H9 (cell line): ENCODE measurements at regions not wholly inside any gene's neighbourhood (a gene's known extent, or its start where the extent isn't known, plus 50 kb on each side); places are given as distances from the start of the nearest gene placed in this dataset.

ENCODE experiments used
- DNase-seq: peaks from one replicate; pipeline ENCODE4 v3.0.0-alpha.2; 2017
- H2AFZ ChIP-seq: one replicate; pipeline ENCODE4 v1.6.1; 2013; ENCODE audit warnings: mild to moderate bottlenecking, low read length, control low read depth, moderate library complexity
- H2AK5ac ChIP-seq: 2 replicates; pipeline ENCODE4 v1.6.1; 2013; ENCODE audit warnings: low read length, control low read depth, mixed read lengths; ENCODE audit not compliant: insufficient read length
- H2BK120ac ChIP-seq: one replicate; pipeline ENCODE4 v1.6.1; 2013; ENCODE audit warnings: low read depth, mild to moderate bottlenecking, low read length, control low read depth, inconsistent platforms; ENCODE audit not compliant: poor library complexity, severe bottlenecking
- H2BK12ac ChIP-seq: 2 replicates; pipeline ENCODE4 v1.6.1; 2013; ENCODE audit warnings: low read length, control low read depth, mixed read lengths, low read depth; ENCODE audit not compliant: insufficient read length
- H2BK15ac ChIP-seq: 2 replicates; pipeline ENCODE4 v1.6.1; 2013; ENCODE audit warnings: low read depth, low read length, control low read depth
- H2BK20ac ChIP-seq: one replicate; pipeline ENCODE4 v1.6.1; 2013; ENCODE audit warnings: low read depth, mild to moderate bottlenecking, low read length, control low read depth, inconsistent platforms; ENCODE audit not compliant: poor library complexity, severe bottlenecking
- H2BK5ac ChIP-seq: 2 replicates; pipeline ENCODE4 v1.6.1; 2013; ENCODE audit warnings: low read length, control low read depth, mixed read lengths; ENCODE audit not compliant: insufficient read length
- H3K14ac ChIP-seq: 2 replicates; pipeline ENCODE4 v1.6.1; 2013; ENCODE audit warnings: low read length, control low read depth; ENCODE audit not compliant: insufficient read depth
- H3K18ac ChIP-seq: 2 replicates; pipeline ENCODE4 v1.6.1; 2013; ENCODE audit warnings: low read depth, mild to moderate bottlenecking, mixed read lengths, low read length, control low read depth; ENCODE audit not compliant: insufficient read length
- H3K23ac ChIP-seq: 2 replicates; pipeline ENCODE4 v1.6.1; 2013; ENCODE audit warnings: low read length, control low read depth, mixed read lengths, low read depth; ENCODE audit not compliant: insufficient read length
- H3K23me2 ChIP-seq: 2 replicates; pipeline ENCODE4 v1.6.1; 2013; ENCODE audit warnings: low read depth, mild to moderate bottlenecking, mixed read lengths, low read length, control low read depth; ENCODE audit not compliant: insufficient read length, poor library complexity, severe bottlenecking
- H3K27ac ChIP-seq: 2 replicates; pipeline ENCODE4 v1.5.1; 2013; ENCODE audit warnings: low read length, control low read depth, mixed read lengths, low read depth; ENCODE audit not compliant: insufficient read length
- H3K27me3 ChIP-seq: 2 replicates; pipeline ENCODE4 v1.6.1; 2013; ENCODE audit warnings: low read length, control low read depth, inconsistent platforms; ENCODE audit not compliant: insufficient read depth
- H3K4ac ChIP-seq: 2 replicates; pipeline ENCODE4 v1.6.1; 2013; ENCODE audit warnings: low read depth, mild to moderate bottlenecking, control low read depth, inconsistent platforms, low read length, moderate library complexity
- H3K4me1 ChIP-seq: 2 replicates; pipeline ENCODE4 v1.6.1; 2013; ENCODE audit warnings: low read length, control low read depth, inconsistent platforms; ENCODE audit not compliant: insufficient read depth
- H3K4me2 ChIP-seq: 2 replicates; pipeline ENCODE4 v1.6.1; 2013; ENCODE audit warnings: low read length, control low read depth, mixed read lengths; ENCODE audit not compliant: insufficient read length, insufficient read depth
- H3K56ac ChIP-seq: 2 replicates; pipeline ENCODE4 v1.6.1; 2013; ENCODE audit warnings: low read depth, mild to moderate bottlenecking, mixed read lengths, low read length, control low read depth; ENCODE audit not compliant: insufficient read length
- H3K79me1 ChIP-seq: 2 replicates; pipeline ENCODE4 v1.6.1; 2013; ENCODE audit warnings: low read depth, mild to moderate bottlenecking, moderate library complexity, low read length, control low read depth, inconsistent platforms; ENCODE audit not compliant: insufficient read depth, poor library complexity, severe bottlenecking
- H3K79me2 ChIP-seq: 2 replicates; pipeline ENCODE4 v1.6.1; 2013; ENCODE audit warnings: low read length, control low read depth, inconsistent platforms; ENCODE audit not compliant: insufficient read depth
- H3K9ac ChIP-seq: 2 replicates; pipeline ENCODE4 v1.6.1; 2013; ENCODE audit warnings: low read length, control low read depth, mixed read lengths; ENCODE audit not compliant: insufficient read length; ENCODE audit errors: extremely low read depth
- H3K9me3 ChIP-seq: one replicate; pipeline ENCODE4 v1.6.1; 2013; ENCODE audit warnings: low read depth, low read length, inconsistent platforms; ENCODE audit not compliant: control insufficient read depth
- H3T11ph ChIP-seq: one replicate; pipeline ENCODE4 v1.6.1; 2013; ENCODE audit warnings: mild to moderate bottlenecking, low read length, control low read depth, inconsistent platforms
- H4K20me1 ChIP-seq: one replicate; pipeline ENCODE4 v1.6.1; 2013; ENCODE audit not compliant: control insufficient read depth, insufficient read length, insufficient read depth
- H4K5ac ChIP-seq: 2 replicates; pipeline ENCODE4 v1.6.1; 2013; ENCODE audit warnings: low read depth, mild to moderate bottlenecking, mixed read lengths, low read length, control low read depth; ENCODE audit not compliant: insufficient read length
- H4K8ac ChIP-seq: replicated peaks from 2 replicates; pipeline ENCODE4 v1.6.1; 2013; ENCODE audit warnings: low read length, control low read depth, mixed read lengths, low read depth; ENCODE audit not compliant: insufficient read length
- H4K91ac ChIP-seq: 2 replicates; pipeline ENCODE4 v1.6.1; 2013; ENCODE audit warnings: low read depth, mild to moderate bottlenecking, moderate library complexity, mixed read lengths, low read length, control low read depth; ENCODE audit not compliant: insufficient read length
- H3K27ac Mint-ChIP-seq, 3 experiments: 2 replicates in 2 of 3; 3 replicates in 1 of 3; pipeline ENCODE4 v1.8.0; 2020 to 2021; ENCODE audit warnings: mixed read lengths in 3 of 3, mild to moderate bottlenecking in 1 of 3, moderate library complexity in 1 of 3
- H3K27me3 Mint-ChIP-seq: 2 replicates; pipeline ENCODE4 v1.8.0; 2021; ENCODE audit warnings: low read depth, mild to moderate bottlenecking, moderate library complexity, mixed read lengths
- H3K36me3 Mint-ChIP-seq, 3 experiments: 2 replicates in 2 of 3; 3 replicates in 1 of 3; pipeline ENCODE4 v1.8.0; 2020 to 2021; ENCODE audit warnings: low read depth in 3 of 3, mixed read lengths in 3 of 3; ENCODE audit not compliant: insufficient read depth in 1 of 3
- H3K4me1 Mint-ChIP-seq, 2 experiments: 2 replicates each; pipeline ENCODE4 v1.8.0; 2020; ENCODE audit warnings: mixed read lengths in 2 of 2
- H3K4me3 Mint-ChIP-seq, 2 experiments: 2 replicates in 1 of 2; 3 replicates in 1 of 2; pipeline ENCODE4 v1.8.0; 2020 to 2021; ENCODE audit warnings: mild to moderate bottlenecking in 2 of 2, mixed read lengths in 2 of 2, moderate library complexity in 1 of 2
- H3K9me3 Mint-ChIP-seq, 2 experiments: 2 replicates in 1 of 2; 3 replicates in 1 of 2; pipeline ENCODE4 v1.8.0; 2020; ENCODE audit warnings: mild to moderate bottlenecking in 2 of 2, mixed read lengths in 2 of 2, moderate library complexity in 1 of 2
- CTCF ChIP-seq: fragments of 200-600 bp; sonication (generic); conservative IDR thresholded peaks from 3 replicates; pipeline ENCODE4 v1.8.0; 2021; ENCODE audit warnings: antibody characterized with exemption, mild to moderate bottlenecking
- WGBS: extraction: QIAGEN DNeasy Blood & Tissue Kit; methylation state at CpG from one replicate; pipeline ENCODE4 v1.1.7; 2013; ENCODE audit warnings: missing lambda C conversion rate, low lambda C conversion rate, mixed read lengths; ENCODE audit not compliant: insufficient read length; ENCODE audit errors: extremely low coverage; 5-methylcytosine and 5-hydroxymethylcytosine counted together

- Mint-ChIP-seq H3K27ac (no peak overlapping the region), H3K27me3 (no peaks in the 10 kb centered on the region), H3K4me1 (no peaks in the 10 kb centered on the region), H3K4me3 (no peak overlapping the region), H3K9me3 (peaks cover 14 to 21% of the 10 kb centered on the region in 2 experiments; a peak in 4 of 5 replicates), H3K36me3 (peaks cover 0 to 17% (median 10%) of the 10 kb centered on the region in 3 experiments; a peak in 6 of 7 replicates)
- Histone ChIP-seq H2BK12ac (no peak overlapping the region), H3K79me2 (no peaks in the 10 kb centered on the region), H3T11ph (no peak overlapping the region), H2BK120ac (no peak overlapping the region), H3K79me1 (no peaks in the 10 kb centered on the region), H3K9ac (no peak overlapping the region), H3K9me3 (no peaks in the 10 kb centered on the region), H3K4me1 (no peaks in the 10 kb centered on the region), H3K27me3 (no peaks in the 10 kb centered on the region), H3K56ac (no peak overlapping the region), H3K23me2 (no peaks in the 10 kb centered on the region), H2BK20ac (no peak overlapping the region), H3K18ac (no peak overlapping the region), H4K8ac (no peak overlapping the region), H2BK5ac (no peak overlapping the region), H3K14ac (no peak overlapping the region), H2BK15ac (no peak overlapping the region), H4K91ac (no peak overlapping the region), H3K23ac (no peak overlapping the region), H3K4ac (no peak overlapping the region), H2AFZ (no peak overlapping the region), H4K20me1 (no peaks in the 10 kb centered on the region), H3K4me2 (no peak overlapping the region), H4K5ac (no peak overlapping the region), H3K27ac (no peak overlapping the region), H2AK5ac (no peak overlapping the region)
- DNase-seq, result no peak
- WGBS, result no CpG with 5 or more reads among the region's 8 CpGs
- no peak for TF ChIP-seq CTCF
These were observed 218.0 kb downstream of the THBS2 start for GRCh38 chr6:169035385-169036240.
